Stomach (tissue), 8 donors: ENCODE measurements at regions not wholly inside any gene's neighbourhood (a gene's known extent, or its start where the extent isn't known, plus 50 kb on each side); places are given as distances from the start of the nearest gene placed in this dataset.

Source experiments
- DNase-seq, 2 donors: peaks; one replicate each; pipeline versions ENCODE4 v3.0.0 to v3.0.0-alpha.2; 2013 to 2019
- H3K27ac ChIP-seq, 5 donors: fragments of 200-600 bp in 4 of 5; sonication (generic) in 4 of 5; one replicate each; pipeline ENCODE4 v1.5.1; 2013 to 2019; ENCODE audit warnings: mild to moderate bottlenecking in 1 of 5, moderate library complexity in 1 of 5
- H3K27me3 ChIP-seq, 3 donors: fragments of 200-600 bp; sonication (generic); one replicate each; pipeline ENCODE4 v1.5.1; 2017 to 2019; ENCODE audit warnings: mixed run types in 1 of 3
- H3K36me3 ChIP-seq, 4 donors: fragments of 200-600 bp; sonication (generic); 1 replicate in 3 of 4; 2 replicates in 1 of 4; pipeline ENCODE4 v1.5.1; 2016 to 2019
- H3K4me1 ChIP-seq, 4 donors: fragments of 200-600 bp; sonication (generic); one replicate each; pipeline ENCODE4 v1.5.1; 2016 to 2019
- H3K4me3 ChIP-seq, 4 donors: fragments of 200-600 bp; sonication (generic) in 3 of 4; one replicate each; pipeline ENCODE4 v1.5.1; 2016 to 2019; ENCODE audit warnings: mild to moderate bottlenecking in 1 of 4
- H3K9me3 ChIP-seq, 4 donors: fragments of 200-600 bp; sonication (generic); one replicate each; pipeline ENCODE4 v1.5.1; 2016 to 2019
- CTCF ChIP-seq, 7 experiments: fragments of 450-650 bp in 4 of 7; fragments of 200-600 bp in 3 of 7; sonication (generic) in 3 of 7; IDR thresholded peaks; one replicate each; pipeline ENCODE4 v1.5.1; 2016 to 2019; ENCODE audit warnings: antibody characterized with exemption in 7 of 7, control low read depth in 2 of 7, mild to moderate bottlenecking in 1 of 7
- EP300 ChIP-seq: sonication (generic); formaldehyde crosslinking; IDR thresholded peaks from one replicate; pipeline ENCODE4 v1.6.1; 2017; ENCODE audit warnings: antibody characterized with exemption
- POLR2A ChIP-seq, 4 donors: fragments of 450-650 bp; IDR thresholded peaks; one replicate each; pipeline ENCODE4 v1.6.1; 2016; ENCODE audit warnings: antibody characterized with exemption in 4 of 4, control low read depth in 2 of 4, mild to moderate bottlenecking in 1 of 4, moderate library complexity in 1 of 4
- POLR2AphosphoS5 ChIP-seq, 3 donors: sonication (generic); formaldehyde crosslinking; IDR thresholded peaks; one replicate each; pipeline ENCODE4 v1.6.1; 2016; ENCODE audit warnings: antibody characterized with exemption in 3 of 3
- WGBS, 5 donors: extraction: QIAGEN DNeasy Blood & Tissue Kit in 3 of 5; methylation state at CpG; one replicate each; pipeline versions ENCODE4 v1.1.5 to v1.1.7; 2013 to 2018; 5-methylcytosine and 5-hydroxymethylcytosine counted together
- intact Hi-C: fragments of 100-400 bp; cut with DNase I; formaldehyde crosslinking; loops from one replicate; pipeline ENCODE4 v1.15.1; 2023; ENCODE audit warnings: low total_unique reads
- donor health status: healthy with polysubstance abuse.
- donor health status: Bipolar disorder and iron deficiency.
- donor health status: healthy.

- H3K36me3 ChIP-seq, result no peaks in the 10 kb centered on the region
- no peaks in the 10 kb centered on the region for H3K27me3 ChIP-seq
- H3K4me3 ChIP-seq, result no peak overlapping the region
- intact Hi-C loops, result no loop called here
- WGBS, 5 donors, result 78 to 88% (median 82%) methylated on average over 4 of the region's 4 CpGs
- H3K9me3 ChIP-seq, result no peaks in the 10 kb centered on the region
- no peak overlapping the region for H3K27ac ChIP-seq
- peaks cover 0 to 13% (median 5%) of the 10 kb centered on the region in 4 donors for H3K4me1 ChIP-seq
- TF ChIP-seq CTCF (IDR thresholded peaks at IDR 0.05) (no peak), POLR2AphosphoS5 (IDR thresholded peaks at IDR 0.05) (no peak), POLR2A (IDR thresholded peaks at IDR 0.05) (no peak), EP300 (no peak)
- no peak for DNase-seq
Observed at GRCh38 chr3:182723596-182723995, 69.7 kb upstream of the ATP11B start.

GRCh38 chr3:182725372-182726251 lies 67.7 kb upstream of the ATP11B start:
- H3K4me3 ChIP-seq, result no peak overlapping the region
- no peaks in the 10 kb centered on the region for H3K36me3 ChIP-seq
- peaks cover 0 to 16% (median 5%) of the 10 kb centered on the region in 4 donors for H3K4me1 ChIP-seq
- WGBS, 5 donors, result 37 to 46% (median 42%) methylated on average over 16 of the region's 16 CpGs
- peak overlapping the region in 3 of 5 donors; percentile 7 to 48 (median 29) for H3K27ac ChIP-seq
- no peaks in the 10 kb centered on the region for H3K27me3 ChIP-seq
- H3K9me3 ChIP-seq, result no peaks in the 10 kb centered on the region
- intact Hi-C loops, result no loop called here
- DNase-seq, result peak; percentile 51 to 62
- TF ChIP-seq POLR2A (IDR thresholded peaks at IDR 0.05) (no peak), CTCF (IDR thresholded peaks at IDR 0.05) (no peak), EP300 (no peak), POLR2AphosphoS5 (IDR thresholded peaks at IDR 0.05) (no peak)

- no peak overlapping the region for H3K4me3 ChIP-seq
- WGBS, 5 donors, result 57 to 64% (median 62%) methylated on average over 10 of the region's 10 CpGs
- intact Hi-C loops, result no loop called here
Observed at GRCh38 chr3:182726258-182727142, 66.8 kb upstream of the ATP11B start.

More at GRCh38 chr3:182726258-182727142, 66.8 kb upstream of the ATP11B start:
- no peak for DNase-seq
- TF ChIP-seq EP300, result no peak
- TF ChIP-seq POLR2AphosphoS5 (IDR thresholded peaks at IDR 0.05), result no peak
- no peak for TF ChIP-seq POLR2A (IDR thresholded peaks at IDR 0.05)
- no peak for TF ChIP-seq CTCF (IDR thresholded peaks at IDR 0.05)
- Histone ChIP-seq H3K4me1 (peaks cover 0 to 16% (median 6%) of the 10 kb centered on the region in 4 donors), H3K36me3 (no peaks in the 10 kb centered on the region), H3K27ac (peak overlapping the region in 3 of 5 donors; percentile 7 to 48 (median 29)), H3K9me3 (no peaks in the 10 kb centered on the region), H3K27me3 (peaks cover 0 to 3% (median 0%) of the 10 kb centered on the region in 3 donors)
